Type B pancreatic cell (in vitro differentiated cells): ENCODE measurements at regions not wholly inside any gene's neighbourhood (a gene's known extent, or its start where the extent isn't known, plus 50 kb on each side); places are given as distances from the start of the nearest gene placed in this dataset.
"Not testable (repeated sequence)": the region's sequence is repeated elsewhere in the genome, so short reads cannot be mapped to it uniquely, and the experiment has no call there.

ENCODE experiments used
- DNase-seq: peaks from one replicate; pipeline ENCODE4 v3.0.0; 2021; ENCODE audit warnings: mixed read lengths; ENCODE audit not compliant: unreplicated experiment; ENCODE audit errors: extremely low spot score
- H3K27ac Mint-ChIP-seq: 2 replicates; pipeline ENCODE4 v1.8.0; 2021; ENCODE audit warnings: mild to moderate bottlenecking, mixed read lengths
- H3K27me3 Mint-ChIP-seq: 2 replicates; pipeline ENCODE4 v1.8.0; 2021; ENCODE audit warnings: mixed read lengths
- H3K36me3 Mint-ChIP-seq: 2 replicates; pipeline ENCODE4 v1.8.0; 2021; ENCODE audit warnings: mixed read lengths
- H3K4me1 Mint-ChIP-seq: one replicate; pipeline ENCODE4 v1.8.0; 2021; ENCODE audit warnings: mixed read lengths; ENCODE audit not compliant: unreplicated experiment
- H3K4me3 Mint-ChIP-seq: 2 replicates; pipeline ENCODE4 v1.8.0; 2021; ENCODE audit warnings: mild to moderate bottlenecking, mixed read lengths
- H3K9me3 Mint-ChIP-seq: 2 replicates; pipeline ENCODE4 v1.8.0; 2021; ENCODE audit warnings: mixed read lengths
- CTCF ChIP-seq: fragments of 200-600 bp; sonication (generic); conservative IDR thresholded peaks from 2 replicates; pipeline ENCODE4 v1.5.0; 2021; ENCODE audit warnings: antibody characterized with exemption, mild to moderate bottlenecking

GRCh38 chr7:8327199-8327598 lies 65.2 kb upstream of the ICA1 start:
- TF ChIP-seq CTCF = no peak
- H3K9me3 Mint-ChIP-seq = no peaks in the 10 kb centered on the region
- no peaks in the 10 kb centered on the region for H3K4me1 Mint-ChIP-seq
- DNase-seq = no peak
- no peaks in the 10 kb centered on the region for H3K27me3 Mint-ChIP-seq
- no peak overlapping the region for H3K27ac Mint-ChIP-seq
- H3K4me3 Mint-ChIP-seq = no peak overlapping the region
- H3K36me3 Mint-ChIP-seq = no peaks in the 10 kb centered on the region

- no peak for TF ChIP-seq CTCF
- no peak overlapping the region for H3K27ac Mint-ChIP-seq
- no peaks in the 10 kb centered on the region for H3K9me3 Mint-ChIP-seq
- H3K36me3 Mint-ChIP-seq = no peaks in the 10 kb centered on the region
- no peak for DNase-seq
- H3K27me3 Mint-ChIP-seq = no peaks in the 10 kb centered on the region
- no peaks in the 10 kb centered on the region for H3K4me1 Mint-ChIP-seq
- H3K4me3 Mint-ChIP-seq = no peak overlapping the region
These were observed 76.2 kb upstream of the ICA1 start for GRCh38 chr7:8338206-8338605.

GRCh38 chr7:8343556-8343955 lies 81.6 kb upstream of the ICA1 start:
- no peaks in the 10 kb centered on the region for H3K36me3 Mint-ChIP-seq
- DNase-seq = no peak
- H3K9me3 Mint-ChIP-seq = peaks cover 9% of the 10 kb centered on the region
- H3K4me3 Mint-ChIP-seq = no peak overlapping the region
- no peak overlapping the region for H3K27ac Mint-ChIP-seq
- H3K4me1 Mint-ChIP-seq = no peaks in the 10 kb centered on the region
- H3K27me3 Mint-ChIP-seq = no peaks in the 10 kb centered on the region
- no peak for TF ChIP-seq CTCF

- not testable (repeated sequence) for DNase-seq, H3K27ac Mint-ChIP-seq, H3K36me3 Mint-ChIP-seq, H3K4me3 Mint-ChIP-seq, H3K9me3 Mint-ChIP-seq, H3K27me3 Mint-ChIP-seq, H3K4me1 Mint-ChIP-seq
These were observed 85.4 kb upstream of the ICA1 start for GRCh38 chr7:8347395-8347794.

- H3K4me3 Mint-ChIP-seq, H3K27me3 Mint-ChIP-seq, H3K27ac Mint-ChIP-seq, DNase-seq, H3K4me1 Mint-ChIP-seq, H3K9me3 Mint-ChIP-seq, H3K36me3 Mint-ChIP-seq: not testable (repeated sequence)
These were observed 81.8 kb upstream of the NXPH1 start for GRCh38 chr7:8351654-8352053.

GRCh38 chr7:8353991-8354390 lies 79.4 kb upstream of the NXPH1 start:
- Mint-ChIP-seq H3K36me3 (no peaks in the 10 kb centered on the region), H3K27ac (no peak overlapping the region), H3K4me3 (no peak overlapping the region), H3K9me3 (no peaks in the 10 kb centered on the region), H3K27me3 (no peaks in the 10 kb centered on the region), H3K4me1 (peaks cover 7% of the 10 kb centered on the region)
- no peak for TF ChIP-seq CTCF
- no peak for DNase-seq

- DNase-seq = no peak
- H3K27me3 Mint-ChIP-seq = no peaks in the 10 kb centered on the region
- H3K36me3 Mint-ChIP-seq = no peaks in the 10 kb centered on the region
- TF ChIP-seq CTCF = no peak
- no peak overlapping the region for H3K27ac Mint-ChIP-seq
- H3K4me1 Mint-ChIP-seq = peaks cover 7% of the 10 kb centered on the region
- no peaks in the 10 kb centered on the region for H3K9me3 Mint-ChIP-seq
- H3K4me3 Mint-ChIP-seq = no peak overlapping the region
These were observed 78.9 kb upstream of the NXPH1 start for GRCh38 chr7:8354503-8354902.
